NCI-H82 (cell line): ENCODE measurements at regions not wholly inside any gene's neighbourhood (a gene's known extent, or its start where the extent isn't known, plus 50 kb on each side); places are given as distances from the start of the nearest gene placed in this dataset.
"Not testable (repeated sequence)": the region's sequence is repeated elsewhere in the genome, so short reads cannot be mapped to it uniquely, and the experiment has no call there.

Experiments used
- DNase-seq: peaks from one replicate; lab custom pipeline; 2025; lab: John Stamatoyannopoulos, UW

GRCh38 chr5:15383469-15383868 lies 116.5 kb upstream of the FBXL7 start:
- peak; percentile 55 for DNase-seq

- DNase-seq = no peak
Observed at GRCh38 chr5:15383021-15383420, 117.0 kb upstream of the FBXL7 start.

GRCh38 chr5:15377573-15378340 lies 122.2 kb upstream of the FBXL7 start:
- DNase-seq = no peak

GRCh38 chr5:15376803-15377202 lies 123.2 kb upstream of the FBXL7 start:
- DNase-seq = no peak

- no peak for DNase-seq
Observed at GRCh38 chr5:15376088-15376487, 123.9 kb upstream of the FBXL7 start.

- no peak for DNase-seq
Observed at GRCh38 chr5:15375559-15375958, 124.4 kb upstream of the FBXL7 start.

GRCh38 chr5:15374886-15375285 lies 125.1 kb upstream of the FBXL7 start:
- DNase-seq = no peak

GRCh38 chr5:15373151-15373550 lies 126.8 kb upstream of the FBXL7 start:
- DNase-seq = no peak

GRCh38 chr5:15371184-15371583 lies 128.8 kb upstream of the FBXL7 start:
- DNase-seq = no peak

GRCh38 chr5:15368835-15369234 lies 131.1 kb upstream of the FBXL7 start:
- no peak for DNase-seq

- no peak for DNase-seq
Observed at GRCh38 chr5:15367489-15367888, 132.5 kb upstream of the FBXL7 start.

- DNase-seq = no peak
Observed at GRCh38 chr5:15366676-15367391, 133.1 kb upstream of the FBXL7 start.

GRCh38 chr5:15365070-15365469 lies 134.9 kb upstream of the FBXL7 start:
- no peak for DNase-seq

GRCh38 chr5:15363601-15364000 lies 136.4 kb upstream of the FBXL7 start:
- no peak for DNase-seq

GRCh38 chr5:15357092-15357453 lies 142.9 kb upstream of the FBXL7 start:
- DNase-seq = not testable (repeated sequence)

GRCh38 chr5:15356308-15357091 lies 143.5 kb upstream of the FBXL7 start:
- not testable (repeated sequence) for DNase-seq

GRCh38 chr5:15354021-15354420 lies 146.0 kb upstream of the FBXL7 start:
- DNase-seq = no peak

GRCh38 chr5:15353086-15353645 lies 146.8 kb upstream of the FBXL7 start:
- no peak for DNase-seq

GRCh38 chr5:15350614-15351013 lies 149.4 kb upstream of the FBXL7 start:
- DNase-seq = no peak

GRCh38 chr5:15346738-15347137 lies 153.2 kb upstream of the FBXL7 start:
- DNase-seq = no peak

GRCh38 chr5:15344954-15345353 lies 155.0 kb upstream of the FBXL7 start:
- no peak for DNase-seq

- DNase-seq = no peak
Observed at GRCh38 chr5:15338546-15338945, 161.4 kb upstream of the FBXL7 start.
